BE2C (cell line): ENCODE measurements at regions not wholly inside any gene's neighbourhood (a gene's known extent, or its start where the extent isn't known, plus 50 kb on each side); places are given as distances from the start of the nearest gene placed in this dataset.

Source experiments
- DNase-seq: peaks from one replicate; pipeline ENCODE4 v3.0.0-alpha.2; 2020
- H3K27me3 ChIP-seq: fragments of 250-450 bp; sonication (Bioruptor Pico); 2 replicates; pipeline ENCODE4 v1.5.1; 2020; ENCODE audit warnings: mild to moderate bottlenecking
- H3K36me3 ChIP-seq: fragments of 250-450 bp; sonication (Bioruptor Pico); 2 replicates; pipeline ENCODE4 v1.5.1; 2020; ENCODE audit warnings: mild to moderate bottlenecking
- H3K4me1 ChIP-seq: fragments of 250-450 bp; sonication (Bioruptor Pico); 2 replicates; pipeline ENCODE4 v1.5.1; 2020
- H3K4me3 ChIP-seq: 2 replicates; pipeline ENCODE4 v1.5.1; 2011; ENCODE audit warnings: low read depth, low read length
- H3K9me3 ChIP-seq: fragments of 250-450 bp; sonication (Bioruptor Pico); 2 replicates; pipeline ENCODE4 v1.5.1; 2020
- TF ChIP-seq, protein P1 (sequence below): IDR thresholded peaks from 2 replicates; pipeline ENCODE4 v1.5.1; 2012; ENCODE audit warnings: mild to moderate bottlenecking, low read depth, low read length

DNA sequence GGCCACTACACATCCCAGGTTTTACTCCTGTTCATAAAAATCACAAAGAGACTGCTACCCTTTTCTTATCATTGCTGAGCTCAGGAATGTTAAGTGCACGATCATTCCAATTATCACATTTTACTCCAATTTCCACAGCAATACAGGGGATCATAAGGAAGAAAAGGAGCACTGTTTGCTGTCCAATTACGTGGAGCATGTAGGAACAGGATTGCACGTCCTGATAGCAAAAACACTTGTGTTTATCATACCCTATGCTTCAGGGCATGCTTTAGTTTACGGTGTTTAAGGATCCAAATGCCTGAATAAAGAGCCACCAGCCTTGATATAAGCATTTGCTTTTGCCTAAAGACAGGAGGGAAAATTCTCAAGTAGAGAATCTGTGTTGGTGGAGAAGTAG lies 155.4 kb upstream of the EGLN3 start:
- no peaks in the 10 kb centered on the region; the same call in 1 of the 2 replicates for H3K9me3 ChIP-seq
- H3K4me1 ChIP-seq, result no peaks in the 10 kb centered on the region
- no peak for DNase-seq
- TF ChIP-seq, protein P1, sequence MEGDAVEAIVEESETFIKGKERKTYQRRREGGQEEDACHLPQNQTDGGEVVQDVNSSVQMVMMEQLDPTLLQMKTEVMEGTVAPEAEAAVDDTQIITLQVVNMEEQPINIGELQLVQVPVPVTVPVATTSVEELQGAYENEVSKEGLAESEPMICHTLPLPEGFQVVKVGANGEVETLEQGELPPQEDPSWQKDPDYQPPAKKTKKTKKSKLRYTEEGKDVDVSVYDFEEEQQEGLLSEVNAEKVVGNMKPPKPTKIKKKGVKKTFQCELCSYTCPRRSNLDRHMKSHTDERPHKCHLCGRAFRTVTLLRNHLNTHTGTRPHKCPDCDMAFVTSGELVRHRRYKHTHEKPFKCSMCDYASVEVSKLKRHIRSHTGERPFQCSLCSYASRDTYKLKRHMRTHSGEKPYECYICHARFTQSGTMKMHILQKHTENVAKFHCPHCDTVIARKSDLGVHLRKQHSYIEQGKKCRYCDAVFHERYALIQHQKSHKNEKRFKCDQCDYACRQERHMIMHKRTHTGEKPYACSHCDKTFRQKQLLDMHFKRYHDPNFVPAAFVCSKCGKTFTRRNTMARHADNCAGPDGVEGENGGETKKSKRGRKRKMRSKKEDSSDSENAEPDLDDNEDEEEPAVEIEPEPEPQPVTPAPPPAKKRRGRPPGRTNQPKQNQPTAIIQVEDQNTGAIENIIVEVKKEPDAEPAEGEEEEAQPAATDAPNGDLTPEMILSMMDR, result no peak
- no peak overlapping the region for H3K4me3 ChIP-seq
- 0 out of 2 replicates have a peak, but pooled peaks cover 3% of the 10 kb centered on the region for H3K27me3 ChIP-seq
- H3K36me3 ChIP-seq, result no peaks in the 10 kb centered on the region

DNA sequence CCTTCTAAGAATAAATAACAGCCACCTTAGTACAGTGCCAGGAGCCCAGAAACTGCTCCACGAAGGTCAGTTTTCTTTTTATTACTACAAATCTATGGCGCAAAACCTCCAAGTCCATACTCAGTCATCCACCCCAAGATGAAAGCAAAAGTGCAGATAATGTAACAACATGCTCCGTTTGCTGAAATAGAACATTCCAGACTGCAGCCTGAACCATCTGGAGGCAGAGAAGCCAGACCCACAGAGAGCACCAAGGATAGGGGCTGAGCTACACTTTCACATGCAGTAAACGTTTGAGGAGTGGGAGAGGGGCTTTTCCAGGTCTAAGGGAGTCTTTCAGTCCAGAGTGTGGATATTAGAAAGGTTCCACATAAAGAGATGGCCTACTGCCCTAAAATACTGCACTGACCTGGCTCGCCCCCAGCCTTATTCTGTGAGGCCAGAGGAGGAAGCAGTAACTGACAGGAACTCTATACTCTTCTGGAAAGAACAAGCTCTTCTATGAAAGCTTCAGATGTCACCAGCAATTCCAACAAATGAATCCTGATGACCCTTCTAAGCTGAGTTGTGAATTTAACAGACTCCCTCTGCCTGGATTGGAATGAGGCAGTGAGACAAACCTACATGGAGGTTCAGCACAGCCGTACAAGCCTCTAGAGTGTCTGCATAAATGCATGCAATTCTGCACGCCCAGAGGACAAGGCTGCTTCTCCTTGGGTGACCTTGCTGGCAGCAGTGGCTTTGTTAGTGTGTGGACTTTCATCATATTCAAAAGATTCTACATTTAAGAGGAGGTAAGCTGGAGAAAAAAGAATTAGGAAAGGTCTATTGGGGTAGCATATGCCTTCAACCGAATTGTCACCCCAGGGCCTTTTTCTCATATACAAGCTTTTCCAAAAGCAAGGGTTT lies 153.9 kb upstream of the EGLN3 start:
- Histone ChIP-seq H3K4me3 (no peak overlapping the region), H3K36me3 (no peaks in the 10 kb centered on the region), H3K27me3 (0 out of 2 replicates have a peak, but pooled peaks cover 3% of the 10 kb centered on the region), H3K9me3 (no peaks in the 10 kb centered on the region; the same call in 1 of the 2 replicates), H3K4me1 (no peaks in the 10 kb centered on the region)
- TF ChIP-seq, protein P1, result no peak
- DNase-seq, result no peak

DNA sequence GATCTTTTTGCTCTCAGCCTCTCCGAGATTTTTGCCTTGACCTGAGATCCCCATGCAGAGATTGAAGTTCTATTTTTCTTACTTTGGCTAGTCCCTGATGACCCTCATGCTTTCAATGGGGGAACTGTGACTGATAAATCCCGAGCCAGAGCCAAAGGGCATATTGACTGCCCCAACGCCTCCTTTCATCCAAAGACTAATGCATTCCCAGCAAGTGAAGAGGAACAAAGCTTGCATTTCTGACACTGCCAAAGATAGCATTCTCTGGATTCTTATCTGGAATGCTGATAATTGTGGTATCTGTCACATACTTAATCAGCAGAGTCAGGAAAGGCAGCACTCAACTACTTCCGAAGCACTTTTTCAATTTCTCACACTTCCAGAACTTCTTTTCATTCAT lies 152.3 kb upstream of the EGLN3 start:
- no peaks in the 10 kb centered on the region; the same call in 1 of the 2 replicates for H3K9me3 ChIP-seq
- no peak for DNase-seq
- no peaks in the 10 kb centered on the region for H3K36me3 ChIP-seq
- 0 out of 2 replicates have a peak, but pooled peaks cover 3% of the 10 kb centered on the region for H3K27me3 ChIP-seq
- no peak overlapping the region for H3K4me3 ChIP-seq
- TF ChIP-seq, protein P1, result no peak
- peaks cover 4% of the 10 kb centered on the region for H3K4me1 ChIP-seq

DNA sequence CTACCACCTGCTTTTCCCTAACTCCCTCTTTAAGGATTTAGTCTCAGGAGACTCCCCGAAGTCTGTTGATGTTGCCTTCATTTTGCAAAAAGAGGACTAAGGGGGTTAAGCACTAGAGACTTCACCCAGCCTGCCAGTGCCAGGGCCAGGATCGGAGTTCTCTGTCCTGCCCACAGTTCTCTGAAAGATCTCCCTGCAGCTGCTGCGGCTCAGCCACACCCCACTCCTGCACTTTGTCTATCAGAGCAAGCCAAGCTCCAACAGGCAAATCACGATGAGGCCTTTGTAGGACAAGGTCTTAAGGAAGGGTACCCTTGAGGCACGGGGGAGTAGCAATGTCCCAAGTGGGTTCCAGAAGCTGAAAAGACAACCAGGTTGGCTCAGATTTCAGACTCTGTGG lies 148.8 kb upstream of the EGLN3 start:
- Histone ChIP-seq H3K27me3 (no peaks in the 10 kb centered on the region), H3K4me3 (no peak overlapping the region), H3K4me1 (peaks cover 6% of the 10 kb centered on the region), H3K9me3 (no peaks in the 10 kb centered on the region; the same call in 1 of the 2 replicates), H3K36me3 (no peaks in the 10 kb centered on the region)
- TF ChIP-seq, protein P1, result no peak
- DNase-seq, result no peak

DNA sequence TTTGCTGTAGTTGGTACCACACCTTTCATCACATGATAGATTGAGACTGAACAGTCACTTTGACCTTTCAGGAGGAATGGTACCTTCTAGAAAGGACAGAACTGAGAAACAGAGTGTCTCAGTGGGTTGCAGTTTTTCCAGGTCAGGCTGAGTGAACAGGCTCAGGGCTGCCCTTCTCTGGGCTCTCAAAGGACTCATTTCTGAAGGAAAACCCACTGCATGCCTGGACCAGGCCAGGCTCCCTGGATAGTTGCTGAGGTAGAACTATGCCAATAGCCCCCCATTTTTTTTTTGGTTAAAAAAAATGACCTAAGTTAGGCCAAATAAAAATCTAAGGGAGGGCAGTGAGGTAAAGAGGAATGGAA lies 148.1 kb upstream of the EGLN3 start:
- no peaks in the 10 kb centered on the region for H3K27me3 ChIP-seq
- H3K9me3 ChIP-seq, result no peaks in the 10 kb centered on the region
- no peak for DNase-seq
- no peak overlapping the region for H3K4me3 ChIP-seq
- TF ChIP-seq, protein P1, result no peak
- no peaks in the 10 kb centered on the region for H3K36me3 ChIP-seq
- peaks cover 6% of the 10 kb centered on the region for H3K4me1 ChIP-seq
